ENCODE measurements at regions not wholly inside any gene's neighbourhood (a gene's known extent, or its start where the extent isn't known, plus 50 kb on each side); places are given as distances from the start of the nearest gene placed in this dataset.

- TF ChIP-seq EZH2 (IDR thresholded peaks at IDR 0.05), result no peak
- no peak for TF ChIP-seq POLR2AphosphoS5 (IDR thresholded peaks at IDR 0.05; ENCODE audit: borderline replicate concordance, low read depth, low read length)
These were observed 237.2 kb downstream of the TOX3 start for GRCh38 chr16:52309446-52310416.

All from SK-N-MC (cell line).